Epithelial cell of esophagus (primary cell): ENCODE measurements at regions not wholly inside any gene's neighbourhood (a gene's known extent, or its start where the extent isn't known, plus 50 kb on each side); places are given as distances from the start of the nearest gene placed in this dataset.
"Not testable (repeated sequence)": the region's sequence is repeated elsewhere in the genome, so short reads cannot be mapped to it uniquely, and the experiment has no call there.

ENCODE experiments used
- DNase-seq: peaks from one replicate; pipeline ENCODE4 v3.0.0; 2010; ENCODE audit warnings: low read depth
- H3K4me3 ChIP-seq: 2 replicates; pipeline ENCODE4 v1.5.1; 2011; ENCODE audit warnings: mild to moderate bottlenecking, low read length, control low read depth

DNA sequence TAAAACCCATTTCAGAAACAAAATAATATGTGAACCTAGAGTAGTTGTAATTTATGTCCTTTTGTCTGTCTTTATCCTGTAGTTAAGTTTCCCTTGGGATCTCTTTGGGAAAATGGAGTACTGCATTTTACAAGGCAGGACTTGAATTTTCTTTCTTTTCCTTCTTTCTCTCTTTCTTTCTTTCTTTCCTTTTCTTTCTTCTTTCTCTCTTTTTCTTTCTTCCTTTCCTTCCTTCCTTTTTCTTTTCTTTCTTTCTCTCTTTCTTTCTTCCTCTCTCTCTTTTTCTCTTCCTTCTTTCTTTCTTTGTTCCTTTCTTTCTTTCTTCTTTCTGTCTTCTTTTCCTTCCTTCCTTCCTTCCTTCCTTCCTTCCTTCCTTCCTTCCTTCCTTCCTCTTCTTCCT, 126.6 kb upstream of the NOTCH2NLA start:
- not testable (repeated sequence) for H3K4me3 ChIP-seq, DNase-seq

- not testable (repeated sequence) for H3K4me3 ChIP-seq, DNase-seq
These were observed 98.0 kb upstream of the NOTCH2NLA start for GRCh38 chr1:146326863-146327262.

- not testable (repeated sequence) for DNase-seq
These were observed 95.6 kb upstream of the NOTCH2NLA start for GRCh38 chr1:146324463-146324862.

DNA sequence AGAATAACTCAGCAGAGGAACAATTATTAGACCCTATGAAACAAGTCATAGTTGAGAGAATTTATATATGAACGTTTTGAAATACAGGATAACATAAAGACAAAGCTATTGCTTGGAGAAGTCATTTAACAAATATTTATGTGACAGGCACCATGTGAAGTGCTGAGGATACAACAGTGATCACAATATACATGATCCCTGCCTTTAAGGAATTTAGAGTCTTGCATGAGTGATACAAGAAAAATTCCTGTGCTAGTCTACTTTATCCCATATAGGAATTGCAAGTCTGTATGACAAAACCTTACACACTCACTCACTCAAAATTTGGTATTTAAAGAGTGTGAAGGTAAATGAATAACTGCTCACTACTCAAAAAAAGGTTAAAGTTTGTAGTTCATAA, 94.5 kb upstream of the NOTCH2NLA start:
- not testable (repeated sequence) for H3K4me3 ChIP-seq, DNase-seq

More at GRCh38 chr1:146324463-146324862, 95.6 kb upstream of the NOTCH2NLA start:
- H3K4me3 ChIP-seq, result not testable (repeated sequence)

DNA sequence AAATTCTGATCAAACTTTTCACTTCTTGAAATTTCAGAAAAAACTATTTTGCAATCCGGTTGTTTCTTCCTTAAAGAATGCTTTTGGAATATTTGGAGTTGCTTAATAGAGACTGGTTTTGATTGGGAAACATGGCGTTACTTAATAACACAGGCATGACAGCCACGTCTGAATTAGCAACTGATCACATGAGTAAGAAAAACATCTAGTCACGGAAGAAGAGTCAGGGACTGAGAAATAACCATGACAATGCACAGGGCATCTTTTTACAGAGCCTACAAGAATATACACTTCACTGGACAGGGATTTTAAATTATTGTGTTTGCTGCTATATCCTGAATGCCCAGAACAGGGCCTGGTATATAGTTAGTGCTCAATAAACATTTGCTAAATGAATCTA, 94.1 kb upstream of the NOTCH2NLA start:
- H3K4me3 ChIP-seq, DNase-seq: not testable (repeated sequence)

- not testable (repeated sequence) for H3K4me3 ChIP-seq, DNase-seq
These were observed 89.9 kb upstream of the NOTCH2NLA start for GRCh38 chr1:146318715-146319114.

GRCh38 chr1:146317785-146318184, 89.0 kb upstream of the NOTCH2NLA start:
- not testable (repeated sequence) for H3K4me3 ChIP-seq, DNase-seq

DNA sequence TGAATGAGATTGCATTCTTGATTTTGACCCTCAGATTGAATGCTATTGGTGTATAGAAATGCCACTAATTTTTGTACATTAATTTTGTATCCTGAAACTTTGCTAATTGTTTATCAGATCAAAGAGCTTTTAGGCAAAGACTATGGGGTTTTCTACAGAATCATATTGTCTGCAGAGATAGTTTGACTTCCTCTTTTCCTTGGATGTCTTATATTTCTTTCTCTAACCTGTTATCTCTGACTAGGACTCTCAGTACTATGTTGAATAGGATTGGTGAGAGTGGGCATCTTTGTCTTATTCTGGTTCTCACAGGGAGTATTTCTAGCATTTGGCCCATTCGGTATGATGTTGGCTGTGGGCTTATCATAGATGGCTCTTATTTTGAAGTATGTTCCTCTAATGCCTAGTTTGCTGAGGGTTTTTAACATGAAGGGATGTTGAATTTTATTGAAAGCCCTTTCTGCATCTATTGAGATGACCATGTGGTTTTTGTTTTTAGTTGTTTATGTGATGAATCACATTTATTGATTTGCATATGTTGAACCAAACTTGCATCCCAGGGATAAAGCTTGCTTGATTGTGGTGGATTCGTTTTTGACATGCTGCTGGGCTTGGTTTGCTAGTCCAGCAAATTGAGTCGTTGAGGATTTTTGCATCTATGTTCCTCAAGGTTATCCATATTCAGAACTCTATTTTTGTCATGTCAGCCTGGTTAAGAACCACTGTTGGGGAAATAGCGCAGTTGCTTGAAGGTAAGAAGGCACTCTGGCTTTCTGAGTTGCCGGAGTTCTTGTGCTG, 85.8 kb upstream of the NOTCH2NLA start:
- not testable (repeated sequence) for DNase-seq, H3K4me3 ChIP-seq

- not testable (repeated sequence) for DNase-seq
These were observed 81.8 kb upstream of the NOTCH2NLA start for GRCh38 chr1:146310579-146310978.

GRCh38 chr1:146309427-146309826, 80.6 kb upstream of the NOTCH2NLA start:
- not testable (repeated sequence) for H3K4me3 ChIP-seq, DNase-seq

More at GRCh38 chr1:146310579-146310978, 81.8 kb upstream of the NOTCH2NLA start:
- H3K4me3 ChIP-seq, result not testable (repeated sequence)

GRCh38 chr1:146308892-146309291, 80.1 kb upstream of the NOTCH2NLA start:
- H3K4me3 ChIP-seq, DNase-seq: not testable (repeated sequence)

DNA sequence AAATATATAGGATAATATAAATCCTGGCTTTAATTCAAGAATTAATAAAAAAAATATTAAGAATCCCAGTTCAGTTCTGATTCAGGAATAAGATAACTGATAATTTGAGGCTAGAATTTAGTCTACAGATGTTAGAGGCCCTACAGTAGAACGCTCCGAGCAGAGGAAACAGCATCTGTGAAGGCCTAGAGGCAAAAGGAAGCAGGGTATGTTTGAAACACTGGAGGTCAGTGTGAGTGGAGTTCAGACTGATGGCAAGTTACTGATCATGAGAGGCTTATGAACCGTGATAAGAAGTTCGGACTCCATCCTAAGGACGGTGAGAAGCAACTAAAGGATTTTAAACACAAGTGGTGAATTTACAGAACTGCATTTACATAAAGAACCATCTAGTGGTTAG, 79.3 kb upstream of the NOTCH2NLA start:
- DNase-seq, H3K4me3 ChIP-seq: not testable (repeated sequence)

DNA sequence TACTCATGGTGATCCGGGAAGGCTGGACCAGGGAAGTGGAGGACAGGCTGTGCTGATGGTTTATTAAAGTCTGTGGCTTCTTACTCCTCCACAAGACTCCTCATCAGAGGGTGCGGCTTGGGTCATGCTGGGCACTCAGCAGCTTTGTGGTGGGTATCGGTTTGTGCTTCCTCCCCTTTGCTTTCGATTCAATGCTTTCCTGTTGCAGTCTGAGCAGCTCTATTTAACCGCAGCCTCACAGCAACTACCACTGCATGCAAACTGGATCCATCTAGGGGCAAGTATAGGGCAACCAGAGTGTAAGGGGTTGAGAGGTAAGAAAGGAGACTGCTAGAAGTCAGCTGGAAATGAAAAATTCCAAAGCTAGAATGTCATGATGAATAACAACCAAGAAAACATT, 78.8 kb upstream of the NOTCH2NLA start:
- not testable (repeated sequence) for H3K4me3 ChIP-seq, DNase-seq

DNA sequence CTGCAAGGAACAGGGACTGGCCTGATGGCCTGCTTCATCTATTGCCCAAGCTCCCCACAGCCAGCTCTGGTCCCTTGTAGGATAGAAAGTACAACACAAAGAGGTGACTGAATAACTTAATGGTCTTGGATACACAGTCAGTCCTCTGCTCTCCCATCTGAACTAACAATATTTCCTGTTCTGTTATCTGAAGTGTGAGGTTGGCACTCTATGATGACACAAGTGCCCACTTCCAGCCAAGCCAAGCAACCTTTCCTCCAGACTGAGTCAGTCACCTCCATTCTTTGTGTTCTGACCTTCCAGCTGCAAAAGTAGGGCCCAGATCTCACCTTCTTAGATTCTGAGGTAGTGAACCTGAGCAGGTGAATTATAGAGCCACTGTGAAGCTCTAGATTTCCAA, 77.8 kb upstream of the NOTCH2NLA start:
- DNase-seq, H3K4me3 ChIP-seq: not testable (repeated sequence)

GRCh38 chr1:146305442-146305841, 76.6 kb upstream of the NOTCH2NLA start:
- DNase-seq, H3K4me3 ChIP-seq: not testable (repeated sequence)

DNA sequence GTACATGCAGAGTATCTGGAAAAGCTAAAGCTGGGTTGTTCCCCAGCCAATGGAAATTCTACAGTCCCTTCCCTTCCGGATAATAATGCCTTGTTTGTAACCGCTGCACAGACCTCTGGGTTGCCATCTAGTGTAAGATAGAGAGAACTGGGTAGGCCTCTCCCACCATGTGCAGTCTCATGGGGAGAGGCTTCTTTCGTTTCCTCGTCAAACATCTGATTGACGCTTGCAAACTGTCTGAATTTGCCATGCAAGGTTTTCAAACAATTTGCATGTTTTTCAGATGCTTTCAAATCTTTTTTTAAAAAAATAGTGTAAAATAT, 69.7 kb upstream of the NOTCH2NLA start:
- H3K4me3 ChIP-seq, DNase-seq: not testable (repeated sequence)

- DNase-seq, H3K4me3 ChIP-seq: not testable (repeated sequence)
These were observed 69.2 kb upstream of the NOTCH2NLA start for GRCh38 chr1:146297781-146298574.

DNA sequence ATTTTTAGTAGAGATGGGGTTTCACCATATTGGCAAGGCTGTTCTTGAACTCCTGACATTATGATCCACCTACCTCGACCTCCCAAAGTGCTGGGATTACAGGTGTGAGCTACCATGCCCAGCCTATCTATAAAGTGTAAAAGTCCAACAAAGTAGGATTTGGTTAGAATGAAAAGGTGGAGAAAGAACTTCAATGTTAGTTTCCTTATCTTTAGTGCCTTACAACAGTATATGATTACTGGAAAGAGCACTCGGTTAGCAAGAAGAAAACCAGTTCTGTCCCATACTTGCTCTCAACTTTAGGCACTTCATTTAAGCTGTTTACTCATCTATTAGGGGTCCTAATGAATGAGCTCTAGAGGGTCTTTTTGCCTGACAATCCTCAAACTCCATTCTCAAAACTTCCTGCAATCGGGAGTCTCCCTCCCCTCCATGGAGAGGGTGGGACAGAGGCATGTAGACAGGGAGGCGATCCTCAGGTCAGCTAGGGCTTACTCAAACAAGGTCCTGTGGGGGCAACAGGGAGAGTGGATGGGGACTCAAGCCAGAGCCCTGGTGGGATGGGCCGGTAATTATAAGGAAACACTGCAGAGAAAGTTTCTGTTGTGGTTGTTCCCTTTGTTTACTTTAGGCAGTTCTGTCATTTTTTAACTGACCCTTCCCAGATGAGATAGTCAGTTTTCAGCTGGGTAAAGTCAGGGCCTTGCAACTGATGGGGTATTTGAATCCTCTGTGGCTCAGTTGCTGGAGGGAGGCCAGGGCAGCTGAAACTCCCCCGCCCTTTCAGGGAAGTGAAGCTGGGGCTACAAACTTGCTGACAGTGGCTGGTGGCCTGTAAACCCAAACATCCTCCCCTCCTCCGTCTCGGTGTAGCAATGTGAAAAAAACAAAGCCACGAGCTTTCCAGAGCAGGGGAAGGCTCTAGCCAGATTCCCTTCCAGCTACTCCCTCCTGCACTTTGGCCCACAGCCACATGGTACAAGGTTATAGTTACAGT, 64.4 kb upstream of the NOTCH2NLA start:
- not testable (repeated sequence) for DNase-seq, H3K4me3 ChIP-seq

GRCh38 chr1:146292424-146292823, 63.6 kb upstream of the NOTCH2NLA start:
- DNase-seq, H3K4me3 ChIP-seq: not testable (repeated sequence)
